NOMO-1 treated with dmso at 0.1 percent for 144 hours (cell line): ENCODE measurements at regions not wholly inside any gene's neighbourhood (a gene's known extent, or its start where the extent isn't known, plus 50 kb on each side); places are given as distances from the start of the nearest gene placed in this dataset.

Experiments used
- DNase-seq: peaks from one replicate; lab custom pipeline; 2025; ENCODE audit not compliant: unreplicated experiment; lab: John Stamatoyannopoulos, UW

DNA sequence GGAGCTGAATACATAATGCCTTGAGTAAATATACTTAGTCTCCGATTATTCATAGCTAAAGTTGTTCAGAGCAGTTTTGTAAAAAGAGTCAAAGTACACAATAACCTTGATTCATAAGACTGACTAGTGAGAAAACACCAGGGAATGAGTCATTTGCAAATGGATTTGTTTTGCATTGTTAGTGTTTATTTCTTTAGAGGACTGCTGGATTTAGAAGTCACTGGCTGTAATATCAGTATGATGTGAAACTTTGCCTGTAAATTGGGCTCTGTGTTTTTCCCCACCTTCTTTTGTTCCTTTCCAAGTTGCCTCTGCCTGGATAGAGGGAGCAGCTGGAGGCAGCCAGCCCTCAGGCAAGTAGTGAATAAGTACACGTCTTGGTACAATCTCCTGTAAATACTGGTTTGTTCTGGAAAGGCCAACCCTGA lies 474.7 kb downstream of the NUF2 start:
- no peak for DNase-seq

DNA sequence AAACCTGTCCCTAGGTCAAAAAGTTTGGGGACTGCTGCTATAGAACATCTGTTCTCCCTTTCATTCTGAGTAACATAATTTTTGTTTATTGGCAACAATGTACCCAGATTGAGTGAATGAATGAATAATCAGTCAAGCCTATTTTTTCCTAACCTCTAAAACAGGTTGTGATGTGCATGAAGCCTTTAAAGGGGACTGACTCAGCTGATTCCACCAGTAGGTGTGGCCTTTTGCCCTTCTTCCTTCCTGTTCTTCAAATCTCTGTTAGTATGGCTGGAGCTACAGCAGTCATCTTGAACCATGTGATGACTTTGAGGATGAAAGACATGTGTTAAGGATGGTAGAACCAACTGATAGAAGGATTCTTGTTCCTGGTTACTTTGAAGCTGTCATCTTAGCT lies 476.1 kb downstream of the NUF2 start:
- DNase-seq = no peak

DNA sequence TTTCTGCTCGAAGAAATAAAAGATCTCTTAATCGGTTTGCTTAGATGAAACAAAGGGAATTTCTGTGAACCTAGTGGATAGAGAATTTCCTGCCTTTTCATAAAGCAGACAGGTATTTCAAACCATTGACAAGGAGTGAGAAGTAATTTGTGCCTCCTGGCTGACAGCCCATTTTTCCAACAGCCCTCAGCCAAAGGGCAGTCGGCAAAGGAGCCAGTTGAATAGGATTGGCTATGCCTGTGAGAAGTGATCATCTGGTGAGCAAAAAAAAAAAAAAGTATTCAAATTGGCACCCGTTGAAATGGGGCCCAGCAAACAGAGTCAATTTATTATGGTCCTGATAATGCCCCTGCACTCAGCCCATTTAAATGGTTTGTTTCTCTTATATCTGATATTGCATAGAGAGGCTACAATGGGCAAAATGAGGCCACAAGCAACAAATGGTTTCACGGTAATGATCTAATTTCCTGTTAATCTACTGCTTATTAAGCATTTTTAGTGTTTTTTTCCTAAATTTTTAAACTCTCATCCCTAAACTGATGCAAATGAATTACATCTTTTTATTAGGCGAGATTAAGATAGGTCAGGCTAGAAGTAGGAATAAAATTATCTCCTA lies 477.5 kb downstream of the NUF2 start:
- DNase-seq = no peak

DNA sequence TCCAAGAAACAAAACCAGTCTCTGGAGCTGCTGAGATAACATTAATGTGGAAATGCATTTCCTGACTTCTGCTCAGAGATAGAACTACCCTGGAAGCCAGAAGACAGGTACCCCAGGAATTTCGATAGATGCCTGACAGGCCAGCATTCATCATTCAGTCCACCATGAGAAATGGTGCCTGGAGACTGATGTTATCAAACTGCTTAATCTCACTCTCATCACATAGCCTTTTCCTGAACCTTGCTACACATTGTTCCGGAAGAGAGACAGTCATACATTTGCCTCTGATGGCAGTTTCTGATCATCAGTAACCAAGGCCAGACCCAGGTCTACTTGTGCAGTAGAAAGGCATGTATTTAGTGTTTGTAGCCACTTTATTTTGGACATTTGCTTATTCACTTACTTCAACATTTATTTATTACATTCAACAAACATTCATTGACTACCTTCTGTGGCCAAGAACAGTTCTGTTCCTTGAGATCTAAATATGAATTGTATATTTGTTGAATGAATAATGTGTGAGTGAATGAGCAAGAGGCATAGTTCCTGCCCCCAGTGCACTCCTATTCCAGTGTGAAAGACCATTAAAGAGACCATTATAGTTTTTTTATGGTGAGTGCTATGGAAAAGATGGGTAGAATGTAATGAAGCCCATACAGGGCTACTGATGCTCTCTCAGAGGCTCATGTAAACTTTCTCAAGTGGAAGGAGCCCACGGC lies 485.7 kb downstream of the NUF2 start:
- DNase-seq = no peak

DNA sequence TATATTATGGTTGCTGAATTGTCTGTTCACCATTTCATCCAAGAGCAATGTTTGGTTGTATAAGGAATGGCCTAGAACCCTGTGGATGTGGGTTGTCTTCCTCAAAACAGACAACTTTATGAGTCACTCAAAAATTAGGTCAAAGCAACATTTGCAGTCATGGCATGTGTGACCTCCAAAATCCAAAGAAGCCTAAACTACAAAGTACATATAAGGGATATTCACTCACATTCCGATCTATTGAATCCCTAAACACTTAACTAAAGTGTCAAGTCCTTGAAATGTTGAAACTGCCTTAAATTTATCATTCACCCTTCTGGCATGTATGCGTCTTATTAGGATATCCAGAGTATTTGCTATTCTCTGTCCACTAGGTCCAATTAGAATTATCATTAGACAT lies 491.5 kb downstream of the NUF2 start:
- no peak for DNase-seq

DNA sequence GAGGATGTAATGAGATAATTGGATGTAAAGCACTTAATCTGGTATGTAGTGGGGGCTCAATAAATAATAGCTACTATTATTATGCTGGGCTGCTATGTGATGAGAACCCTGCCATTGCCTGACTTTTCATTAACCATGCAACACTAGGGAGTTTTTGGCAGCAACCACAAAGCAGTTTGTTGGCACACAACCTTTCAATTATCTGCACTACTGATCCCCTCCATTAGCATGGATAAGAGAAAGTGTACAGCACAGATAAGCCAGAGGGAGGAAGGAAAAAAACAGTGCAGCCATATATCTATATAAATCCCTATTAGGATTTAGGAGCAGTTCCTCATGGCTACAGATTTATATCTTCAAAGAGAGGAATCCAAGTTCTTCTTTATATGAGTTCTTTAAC lies 498.5 kb downstream of the NUF2 start:
- DNase-seq = no peak

DNA sequence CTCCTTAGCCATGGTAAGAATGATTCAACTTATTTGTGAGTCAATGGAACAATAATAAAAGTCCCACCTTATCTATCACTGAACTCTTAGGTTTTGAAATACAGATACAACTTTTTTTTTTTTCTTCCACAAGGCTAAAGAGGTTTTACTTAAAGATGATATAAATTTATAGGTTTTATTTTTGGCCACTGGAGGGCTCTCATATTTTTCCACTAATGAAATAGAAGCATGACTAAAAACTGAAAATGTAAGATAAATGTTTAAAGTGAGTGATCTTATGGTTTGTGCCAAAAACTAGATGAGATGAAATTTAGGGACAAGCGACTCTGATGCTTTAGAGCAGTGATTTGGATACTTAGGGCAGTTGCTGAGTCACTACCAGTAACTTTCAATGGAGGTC lies 499.0 kb downstream of the NUF2 start:
- DNase-seq = no peak

DNA sequence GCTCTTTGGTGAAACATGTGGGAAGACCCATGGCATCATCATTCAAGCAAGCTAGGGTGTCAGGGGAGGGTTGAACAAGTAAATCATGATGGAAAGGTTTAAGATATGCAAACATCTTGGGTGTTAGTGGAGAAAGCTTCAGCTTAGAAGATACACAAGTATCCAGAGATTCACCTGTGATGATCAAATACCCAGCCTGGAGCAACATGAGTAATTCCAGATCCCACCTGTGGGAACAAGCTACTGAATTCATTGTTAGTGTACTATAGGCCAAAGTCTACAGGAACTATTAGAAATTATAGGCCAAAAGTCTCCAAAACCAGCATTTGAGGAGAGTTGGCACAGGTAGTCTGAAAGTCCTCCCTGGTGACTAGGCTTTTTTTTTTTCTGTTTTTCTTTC lies 499.9 kb downstream of the NUF2 start:
- no peak for DNase-seq

DNA sequence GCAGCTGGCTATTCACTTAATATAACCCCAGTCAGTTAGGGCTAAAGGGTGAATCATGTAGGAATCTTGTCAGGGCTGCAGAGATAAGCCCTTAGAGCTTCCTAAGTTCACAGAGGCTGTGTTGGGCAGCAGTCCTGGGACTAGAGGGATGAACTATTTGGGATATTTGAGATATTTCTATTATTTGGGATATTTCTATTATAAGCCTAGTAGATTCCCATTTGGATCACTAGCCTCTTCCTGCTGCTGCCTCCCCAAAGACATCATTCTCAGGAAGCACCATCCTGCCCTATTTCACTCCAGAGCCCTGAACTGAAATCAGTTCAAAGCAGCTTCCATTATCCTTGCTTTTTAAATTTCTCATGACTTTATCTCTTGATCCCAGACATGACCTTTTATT lies 501.3 kb downstream of the NUF2 start:
- no peak for DNase-seq

DNA sequence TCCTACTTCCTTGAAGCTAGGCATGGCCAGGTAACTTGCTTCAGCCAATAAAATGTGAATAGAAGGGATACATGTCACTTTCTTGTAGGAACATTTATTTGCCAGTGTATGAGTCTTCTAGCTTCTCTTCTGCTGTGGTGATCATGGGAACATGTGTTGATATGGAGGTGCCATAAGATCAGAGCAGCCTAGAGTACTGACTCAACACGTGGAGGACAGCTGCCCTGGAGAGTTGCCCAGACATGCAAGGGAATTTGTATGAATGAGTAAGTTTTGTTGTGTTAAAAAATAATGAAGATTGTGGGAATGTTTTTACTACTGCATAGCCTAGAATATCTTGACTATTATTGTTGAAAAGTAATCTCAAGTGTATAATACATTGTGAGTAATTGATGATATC lies 502.3 kb downstream of the NUF2 start:
- no peak for DNase-seq

DNA sequence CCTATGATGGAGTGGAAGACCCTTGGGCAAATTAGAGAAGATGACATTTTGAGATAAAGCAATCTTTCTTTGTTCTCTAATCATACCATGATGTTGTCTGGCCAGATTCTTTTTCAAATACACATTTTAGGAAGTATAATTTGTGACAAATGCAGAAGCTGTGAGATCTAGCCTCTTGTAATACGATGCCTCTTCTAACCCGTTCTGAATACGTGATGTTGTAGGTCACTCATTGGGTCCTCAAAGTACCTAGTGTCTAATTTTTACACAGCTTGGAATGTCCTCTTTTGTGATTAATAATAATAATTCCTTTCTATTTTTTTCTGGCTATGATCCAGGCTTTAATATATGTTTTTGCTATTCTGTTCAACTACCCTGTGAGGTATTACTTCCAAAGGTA lies 502.7 kb downstream of the NUF2 start:
- no peak for DNase-seq

DNA sequence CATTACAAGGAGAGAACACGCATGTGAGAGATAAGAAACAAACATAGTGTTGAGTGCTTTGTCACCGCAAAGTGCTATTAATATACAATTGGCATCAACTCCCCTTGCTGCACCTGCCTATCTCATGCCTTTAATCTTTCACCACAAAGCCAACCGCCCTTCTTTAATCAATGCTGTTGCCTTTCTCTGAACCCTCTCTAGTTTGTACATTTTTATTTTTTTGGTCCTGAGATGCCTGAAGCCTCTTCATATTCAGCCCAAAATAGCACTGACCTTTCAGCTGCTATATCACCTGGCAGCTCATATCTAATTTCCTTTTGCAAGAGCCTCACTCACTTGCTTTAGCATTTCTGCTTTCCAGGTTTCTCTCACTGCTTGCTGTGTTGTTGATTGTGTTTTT lies 504.7 kb downstream of the NUF2 start:
- no peak for DNase-seq

DNA sequence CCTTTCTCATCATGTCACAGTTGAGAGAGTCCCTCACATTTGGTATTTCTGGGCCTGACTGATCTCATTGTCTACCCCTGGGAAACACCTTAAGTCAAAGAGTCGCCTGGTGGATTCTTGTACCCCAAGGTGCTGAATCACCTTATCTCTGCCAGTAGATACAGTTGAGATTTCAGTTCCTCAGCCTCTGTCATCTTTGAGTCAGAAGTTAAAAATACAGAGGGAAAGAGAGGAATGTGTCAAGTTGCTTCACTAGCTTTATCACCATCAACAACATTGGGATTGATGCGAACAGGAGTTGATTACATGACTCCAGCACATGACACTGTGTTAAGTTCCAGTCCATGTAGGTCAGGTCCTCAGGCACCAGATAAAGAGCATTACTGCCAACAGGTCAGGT lies 513.0 kb downstream of the NUF2 start:
- no peak for DNase-seq

DNA sequence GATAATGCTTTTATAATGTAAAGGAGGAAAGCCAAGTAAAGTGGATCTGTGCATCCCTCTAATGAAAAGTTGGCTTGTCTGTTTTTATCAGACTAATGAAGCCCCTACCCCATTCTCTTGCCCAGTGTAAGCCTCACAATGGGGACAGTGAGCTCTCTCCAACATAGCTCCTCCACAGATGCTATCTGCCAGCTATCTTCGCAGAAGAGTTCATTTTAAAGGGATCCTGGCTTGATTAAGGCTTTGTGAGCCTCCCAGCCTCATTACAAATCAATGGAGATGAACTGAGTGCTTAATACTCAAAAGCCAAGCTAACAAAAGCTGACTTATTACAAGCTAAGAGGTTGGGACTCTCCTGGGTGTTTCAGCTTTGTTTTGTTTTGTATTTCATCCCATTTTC lies 514.7 kb downstream of the NUF2 start:
- DNase-seq = no peak

DNA sequence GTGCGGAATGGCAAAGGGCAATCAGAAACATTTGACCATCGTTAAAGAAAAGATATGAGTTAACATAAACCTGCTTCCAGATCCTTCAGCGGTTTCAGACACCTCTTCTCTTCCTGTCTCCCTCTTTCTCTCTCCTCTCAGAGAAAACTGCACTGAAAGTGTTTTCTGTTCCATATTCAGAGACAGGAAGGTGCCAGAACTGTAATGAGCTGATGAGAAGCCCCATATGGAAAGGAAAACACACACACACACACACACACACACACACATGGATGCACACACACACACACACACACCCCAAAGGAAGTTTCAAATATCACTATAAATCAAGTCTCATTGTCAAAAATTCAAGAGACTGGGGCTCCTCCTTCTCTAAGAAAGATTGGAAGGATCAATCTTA lies 515.5 kb downstream of the NUF2 start:
- no peak for DNase-seq

DNA sequence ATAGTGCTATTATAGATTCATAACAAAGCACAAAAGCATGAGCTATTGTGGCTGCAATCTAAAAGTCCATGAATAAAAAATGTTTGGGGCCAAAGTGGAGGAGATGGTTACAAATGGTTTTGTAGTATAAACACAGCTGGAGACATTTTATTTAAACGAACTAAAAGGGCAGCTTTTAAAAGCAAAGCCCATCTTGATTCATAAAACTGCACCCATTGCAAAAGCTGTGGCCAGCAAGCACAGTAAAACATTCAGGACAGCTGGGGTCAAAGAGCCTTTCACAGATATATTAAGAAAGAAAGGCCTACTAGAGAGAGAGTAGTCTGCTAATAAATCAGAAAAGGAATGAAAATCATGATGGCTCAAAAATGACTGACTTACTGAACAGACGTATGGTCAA lies 520.8 kb downstream of the NUF2 start:
- no peak for DNase-seq

DNA sequence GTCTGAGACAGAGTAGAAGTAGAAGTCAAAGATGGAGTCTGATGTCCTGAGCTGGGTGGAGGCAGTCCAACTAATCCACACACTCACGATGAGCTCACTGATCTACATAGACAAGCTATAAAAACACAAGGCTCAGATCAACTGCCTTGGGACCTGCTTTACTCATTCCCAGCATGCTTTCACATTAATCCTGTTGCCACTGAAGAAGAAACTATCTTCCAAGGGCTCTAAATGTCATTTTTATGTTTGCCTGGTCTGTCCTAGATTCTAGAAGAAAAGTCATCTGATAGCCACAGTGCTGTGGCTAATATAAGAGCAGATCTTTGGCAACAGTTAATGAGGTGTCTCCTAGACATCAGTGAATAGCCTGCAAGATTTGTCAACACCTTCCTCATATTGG lies 522.7 kb downstream of the NUF2 start:
- DNase-seq = no peak

DNA sequence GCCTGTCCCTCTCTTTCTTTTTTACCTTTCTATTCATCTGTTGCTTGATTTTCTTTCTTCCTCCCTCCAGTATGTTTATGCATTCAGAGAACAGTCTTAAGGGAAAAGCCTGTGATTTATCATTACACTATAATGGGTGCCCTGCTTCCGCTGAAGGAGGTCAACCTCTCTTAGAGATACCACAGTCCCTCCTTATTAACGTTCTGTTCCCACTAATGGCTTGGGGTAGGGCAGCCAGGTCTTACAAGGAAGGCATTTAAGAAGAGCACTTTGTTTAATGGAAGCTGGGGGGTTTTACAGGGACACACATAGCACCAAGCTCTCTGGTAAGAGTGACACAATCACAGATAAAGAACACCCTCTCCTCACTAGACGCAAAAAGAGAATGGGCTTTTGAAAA lies 523.5 kb downstream of the NUF2 start:
- DNase-seq = no peak

DNA sequence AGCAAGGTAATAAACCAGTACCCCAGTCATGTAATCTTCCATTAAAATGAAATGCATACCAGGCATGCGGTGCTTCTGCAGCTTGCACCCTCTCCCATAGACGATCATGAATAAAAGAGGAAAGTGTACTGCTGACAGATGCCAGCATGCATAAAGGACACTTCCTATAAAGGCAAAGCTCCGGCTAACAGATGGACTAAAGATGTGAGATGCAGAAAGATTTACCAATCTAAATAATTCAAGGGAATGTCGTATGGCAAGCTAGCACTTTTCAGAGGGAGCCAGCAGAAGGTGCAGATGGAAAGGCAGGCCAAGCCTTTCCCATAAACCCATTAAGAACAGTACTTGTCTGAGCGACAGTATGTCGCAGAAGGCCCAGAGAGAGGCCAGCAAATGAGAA lies 542.0 kb downstream of the NUF2 start:
- no peak for DNase-seq

DNA sequence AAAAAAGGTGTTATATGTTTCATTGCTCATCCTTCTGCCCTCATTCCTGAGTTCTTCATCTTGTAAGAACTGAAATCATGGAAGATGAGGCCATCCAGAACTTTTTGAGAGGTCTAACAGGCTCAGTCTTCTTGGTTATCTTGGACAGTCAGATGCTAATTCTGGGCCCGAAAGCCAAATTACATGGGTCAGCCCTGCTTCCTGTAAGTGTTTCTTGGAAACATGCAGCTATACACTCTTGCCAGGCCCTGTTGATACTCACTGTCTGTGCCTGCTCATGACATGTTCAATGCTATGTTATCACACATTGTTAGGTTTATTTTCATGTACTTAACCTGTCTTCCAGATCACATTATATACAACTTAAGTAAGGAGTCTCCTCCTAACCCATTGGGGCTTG lies 542.5 kb downstream of the NUF2 start:
- DNase-seq = no peak

DNA sequence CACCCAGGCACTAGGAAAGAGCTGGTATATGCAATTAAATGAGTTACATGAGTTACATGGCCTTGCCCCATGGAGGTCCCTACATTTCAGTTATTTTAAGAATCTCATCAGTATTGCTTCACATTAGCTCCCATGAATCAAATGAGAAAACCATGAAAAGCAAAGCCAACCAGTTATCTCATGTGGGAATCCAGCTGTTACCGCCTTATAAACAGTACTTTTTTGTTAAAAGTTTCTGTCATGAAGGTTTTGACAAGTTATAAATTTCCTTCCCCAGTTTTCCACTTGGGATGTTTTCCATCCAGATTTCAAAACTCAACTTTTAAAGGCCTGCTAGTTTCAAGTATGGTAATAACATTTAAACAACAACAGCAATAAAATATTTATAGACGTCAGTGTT lies 544.8 kb downstream of the NUF2 start:
- no peak for DNase-seq

DNA sequence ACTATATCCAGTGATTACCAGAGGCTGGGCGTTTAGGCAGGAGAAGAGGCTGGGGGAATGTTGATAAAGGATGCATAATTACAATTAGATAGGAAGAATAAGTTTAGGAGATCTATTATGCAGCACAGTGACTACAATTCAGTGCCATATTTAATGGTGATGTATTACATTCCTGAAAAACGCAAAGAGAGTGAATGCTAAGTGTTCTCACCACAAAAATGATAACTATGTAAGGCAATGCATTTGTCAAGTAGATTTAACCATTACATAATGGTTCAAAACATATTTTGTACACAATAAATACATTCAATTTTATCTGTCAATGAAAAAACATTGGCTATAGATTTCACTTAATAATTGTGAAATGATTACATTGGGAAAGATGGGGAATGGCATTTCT lies 548.9 kb downstream of the NUF2 start:
- no peak for DNase-seq

DNA sequence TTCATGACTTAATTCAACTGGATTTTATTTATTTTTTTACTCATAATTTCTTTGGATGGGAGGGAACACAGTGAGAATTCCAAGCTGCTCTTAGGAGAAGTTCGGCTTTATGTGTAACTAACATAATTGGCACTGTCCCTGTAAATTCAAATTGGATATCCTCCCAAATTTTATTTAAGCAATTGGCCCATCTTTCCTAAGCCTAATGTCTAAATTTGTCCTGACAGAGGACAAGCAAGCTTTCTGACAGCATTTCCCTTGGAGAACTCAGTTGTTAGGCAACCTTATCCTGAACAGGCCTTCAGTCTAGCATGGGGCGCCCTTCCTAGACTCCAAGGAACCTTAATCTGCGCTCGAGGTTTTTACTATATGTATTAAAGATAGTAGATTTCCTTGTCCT lies 550.3 kb downstream of the NUF2 start:
- DNase-seq = no peak
